ENCODE measurements at regions not wholly inside any gene's neighbourhood (a gene's known extent, or its start where the extent isn't known, plus 50 kb on each side); places are given as distances from the start of the nearest gene placed in this dataset.
A peak's percentile ranks its signal among the peaks of the same experiment; 100 is the strongest.

DNA sequence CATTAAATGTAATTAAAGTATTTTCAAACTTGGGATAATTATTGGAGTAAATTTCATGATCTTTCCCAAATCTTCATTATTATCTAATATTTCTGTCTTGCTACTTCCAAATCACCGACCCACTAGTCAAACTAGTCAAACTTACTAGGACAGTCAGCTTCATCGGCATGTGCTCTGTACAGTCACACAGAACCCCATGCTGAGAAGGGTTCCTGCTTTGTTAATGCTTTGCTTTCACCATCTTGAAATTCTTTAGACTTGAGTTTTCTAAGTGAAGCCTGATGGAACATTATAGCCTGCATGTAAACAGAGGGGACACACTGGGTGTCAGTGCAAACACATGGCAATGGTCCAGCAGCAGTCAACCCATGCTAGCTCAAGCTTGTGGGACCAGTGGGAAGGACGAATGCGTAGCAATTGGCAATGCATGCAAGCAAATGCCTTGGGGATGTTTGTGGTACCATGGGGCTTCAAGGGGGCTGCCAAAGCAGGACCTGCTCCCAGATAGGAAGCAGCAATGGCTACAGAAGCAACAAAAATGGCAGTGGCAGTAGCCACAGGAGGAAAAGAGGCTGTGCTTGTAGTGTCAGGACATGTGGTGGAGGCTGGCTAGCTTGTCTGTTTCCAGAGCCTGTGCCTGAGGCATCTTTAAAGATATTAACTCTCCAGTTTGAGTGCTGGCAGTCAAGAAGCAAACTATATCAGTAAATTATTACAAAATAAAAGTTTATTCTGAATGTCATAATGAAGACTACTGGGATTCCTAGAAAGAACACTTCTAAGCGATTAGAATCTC, 441.1 kb upstream of the SEMA3D start:
- WGBS (ENCODE audit: insufficient coverage) = 97% methylated on average over 3 of the region's 5 CpGs

DNA sequence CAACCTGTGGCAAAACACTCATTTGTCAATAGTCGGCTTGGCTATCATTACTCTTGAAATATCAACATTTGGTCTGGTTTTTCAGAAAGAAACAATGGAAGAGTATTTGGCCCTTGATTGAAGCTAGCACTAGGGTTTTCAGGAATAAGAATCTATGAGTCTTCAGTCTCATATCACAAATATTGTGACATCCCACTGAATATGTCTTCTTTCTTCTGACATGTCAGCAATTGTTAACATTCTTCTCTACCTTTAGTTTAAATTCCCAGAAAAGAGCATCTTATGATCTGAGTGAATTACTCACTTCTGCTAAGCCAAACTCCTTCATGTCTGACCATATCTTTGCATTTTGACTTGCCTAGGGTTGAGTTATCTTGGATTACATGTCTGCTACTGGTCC, 435.2 kb upstream of the SEMA3D start:
- H3K4me3 ChIP-seq (replicated peaks in 1 of 3; ENCODE audit: low read depth in 2 of 3, low read length in 3 of 3) = no peak overlapping the region
- intact Hi-C loops (cut with micrococcal nuclease) = no loop called here
- Mint-ChIP-seq H3K27ac (peak overlapping the region in 3 of 7 donors; percentile 4 to 66 (median 47)), H3K27me3 (ENCODE audit: low read depth in 3 of 3) (peaks cover 0 to 1% (median 0%) of the 10 kb centered on the region in 3 donors), H3K36me3 (no peaks in the 10 kb centered on the region), H3K4me1 (peaks cover 29% of the 10 kb centered on the region), H3K9me3 (peaks cover 0 to 9% (median 2%) of the 10 kb centered on the region in 7 donors), H3K4me3 (no peak overlapping the region)
- H3K27ac ChIP-seq (ENCODE audit: low read depth in 1 of 2, low read length in 2 of 2) = peak overlapping the region in 1 of 2 donors; percentile 44
- no peaks in the 10 kb centered on the region for H3K36me3 ChIP-seq (replicated peaks in 1 of 2; ENCODE audit: control insufficient read depth in 1 of 2, insufficient read depth in 2 of 2, low read length in 2 of 2)
- no CpG with 5 or more reads among the region's 1 CpG for WGBS (ENCODE audit: insufficient coverage)
- H3K4me2 ChIP-seq (replicated peaks; ENCODE audit: extremely low read depth, low read length, poor library complexity, severe bottlenecking) = no peak overlapping the region
- TF ChIP-seq, protein P1, sequence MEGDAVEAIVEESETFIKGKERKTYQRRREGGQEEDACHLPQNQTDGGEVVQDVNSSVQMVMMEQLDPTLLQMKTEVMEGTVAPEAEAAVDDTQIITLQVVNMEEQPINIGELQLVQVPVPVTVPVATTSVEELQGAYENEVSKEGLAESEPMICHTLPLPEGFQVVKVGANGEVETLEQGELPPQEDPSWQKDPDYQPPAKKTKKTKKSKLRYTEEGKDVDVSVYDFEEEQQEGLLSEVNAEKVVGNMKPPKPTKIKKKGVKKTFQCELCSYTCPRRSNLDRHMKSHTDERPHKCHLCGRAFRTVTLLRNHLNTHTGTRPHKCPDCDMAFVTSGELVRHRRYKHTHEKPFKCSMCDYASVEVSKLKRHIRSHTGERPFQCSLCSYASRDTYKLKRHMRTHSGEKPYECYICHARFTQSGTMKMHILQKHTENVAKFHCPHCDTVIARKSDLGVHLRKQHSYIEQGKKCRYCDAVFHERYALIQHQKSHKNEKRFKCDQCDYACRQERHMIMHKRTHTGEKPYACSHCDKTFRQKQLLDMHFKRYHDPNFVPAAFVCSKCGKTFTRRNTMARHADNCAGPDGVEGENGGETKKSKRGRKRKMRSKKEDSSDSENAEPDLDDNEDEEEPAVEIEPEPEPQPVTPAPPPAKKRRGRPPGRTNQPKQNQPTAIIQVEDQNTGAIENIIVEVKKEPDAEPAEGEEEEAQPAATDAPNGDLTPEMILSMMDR (IDR thresholded peaks at IDR 0.05) = no peak
- no peak overlapping the region for H3K9ac ChIP-seq (ENCODE audit: insufficient read depth, low read length, poor library complexity, severe bottlenecking)
- no peak for DNase-seq
- H3K27me3 ChIP-seq (ENCODE audit: control insufficient read depth in 2 of 2, insufficient read depth in 2 of 2, low read length in 2 of 2) = no peaks in the 10 kb centered on the region
- no peaks in the 10 kb centered on the region for H3K9me3 ChIP-seq (replicated peaks in 1 of 2; ENCODE audit: control insufficient read depth in 1 of 2, insufficient read depth in 1 of 2, low read length in 2 of 2)
- no peaks in the 10 kb centered on the region for H4K20me1 ChIP-seq (ENCODE audit: insufficient read depth, low read length)
- H2AFZ ChIP-seq (ENCODE audit: insufficient read depth, low read depth, low read length, poor library complexity, severe bottlenecking) = no peak overlapping the region
- H3K79me2 ChIP-seq (ENCODE audit: insufficient read depth, low read length) = no peaks in the 10 kb centered on the region
- H3K4me1 ChIP-seq (ENCODE audit: control insufficient read depth in 1 of 2, insufficient read depth in 2 of 2, low read length in 2 of 2) = peaks cover 5 to 18% of the 10 kb centered on the region in 2 donors

More for the DNA sequence above, 441.1 kb upstream of the SEMA3D start:
- H3K4me2 ChIP-seq (replicated peaks; ENCODE audit: extremely low read depth, low read length, poor library complexity, severe bottlenecking) = no peak overlapping the region
- no peak overlapping the region for H2AFZ ChIP-seq (ENCODE audit: insufficient read depth, low read depth, low read length, poor library complexity, severe bottlenecking)
- no peaks in the 10 kb centered on the region for H3K36me3 ChIP-seq (replicated peaks in 1 of 2; ENCODE audit: control insufficient read depth in 1 of 2, insufficient read depth in 2 of 2, low read length in 2 of 2)
- no peak overlapping the region for H3K27ac ChIP-seq (ENCODE audit: low read depth in 1 of 2, low read length in 2 of 2)
- H3K4me1 ChIP-seq (ENCODE audit: control insufficient read depth in 1 of 2, insufficient read depth in 2 of 2, low read length in 2 of 2) = peaks cover 6 to 11% of the 10 kb centered on the region in 2 donors
- Mint-ChIP-seq H3K27ac (no peak overlapping the region), H3K36me3 (no peaks in the 10 kb centered on the region), H3K4me1 (peaks cover 14% of the 10 kb centered on the region), H3K4me3 (no peak overlapping the region), H3K9me3 (peaks cover 0 to 12% (median 0%) of the 10 kb centered on the region in 7 donors), H3K27me3 (ENCODE audit: low read depth in 3 of 3) (peaks cover 0 to 1% (median 0%) of the 10 kb centered on the region in 3 donors)
- H4K20me1 ChIP-seq (ENCODE audit: insufficient read depth, low read length) = no peaks in the 10 kb centered on the region
- H3K9me3 ChIP-seq (replicated peaks in 1 of 2; ENCODE audit: control insufficient read depth in 1 of 2, insufficient read depth in 1 of 2, low read length in 2 of 2) = no peaks in the 10 kb centered on the region
- no peaks in the 10 kb centered on the region for H3K27me3 ChIP-seq (ENCODE audit: control insufficient read depth in 2 of 2, insufficient read depth in 2 of 2, low read length in 2 of 2)
- no peak overlapping the region for H3K9ac ChIP-seq (ENCODE audit: insufficient read depth, low read length, poor library complexity, severe bottlenecking)
- no peak overlapping the region for H3K4me3 ChIP-seq (replicated peaks in 1 of 3; ENCODE audit: low read depth in 2 of 3, low read length in 3 of 3)
- no peak for DNase-seq
- no peaks in the 10 kb centered on the region for H3K79me2 ChIP-seq (ENCODE audit: insufficient read depth, low read length)
- intact Hi-C loops (cut with micrococcal nuclease) = no loop called here
- TF ChIP-seq, protein P1 (IDR thresholded peaks at IDR 0.05) = no peak
